Epithelial cell of proximal tubule (primary cell): ENCODE measurements at regions not wholly inside any gene's neighbourhood (a gene's known extent, or its start where the extent isn't known, plus 50 kb on each side); places are given as distances from the start of the nearest gene placed in this dataset.

ENCODE experiments used
- DNase-seq: peaks from one replicate; pipeline ENCODE4 v3.0.0-alpha.2; 2011; ENCODE audit warnings: low read depth
- H3K4me3 ChIP-seq: 2 replicates; pipeline ENCODE4 v1.5.1; 2011; ENCODE audit warnings: low read depth, mild to moderate bottlenecking, low read length
- TF ChIP-seq, protein P1 (sequence below): conservative IDR thresholded peaks from 2 replicates; pipeline ENCODE4 v1.5.1; 2012; ENCODE audit warnings: low read depth, mild to moderate bottlenecking, low read length

DNA sequence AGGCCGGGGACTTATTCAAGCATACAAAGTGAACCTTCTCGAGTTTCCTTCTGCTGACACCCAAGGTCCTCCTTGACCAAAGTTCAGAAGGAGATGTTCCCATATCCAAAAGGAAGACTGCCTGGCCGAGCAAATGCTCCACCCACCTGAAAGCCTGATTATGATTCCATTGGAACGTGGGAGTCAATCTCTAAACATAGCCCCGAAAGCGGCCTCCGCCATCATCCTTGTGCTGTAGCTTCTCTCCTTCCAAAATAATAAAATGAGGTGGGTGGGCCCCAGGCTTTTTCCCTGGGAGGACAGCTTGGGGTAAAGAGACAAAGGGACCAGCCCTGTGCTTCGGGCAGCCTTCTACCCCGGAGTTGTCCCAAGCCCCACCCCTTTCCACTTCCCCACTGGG lies 355.6 kb upstream of the SLC30A5 start:
- no peak for DNase-seq
- H3K4me3 ChIP-seq, result no peak overlapping the region
- TF ChIP-seq, protein P1, sequence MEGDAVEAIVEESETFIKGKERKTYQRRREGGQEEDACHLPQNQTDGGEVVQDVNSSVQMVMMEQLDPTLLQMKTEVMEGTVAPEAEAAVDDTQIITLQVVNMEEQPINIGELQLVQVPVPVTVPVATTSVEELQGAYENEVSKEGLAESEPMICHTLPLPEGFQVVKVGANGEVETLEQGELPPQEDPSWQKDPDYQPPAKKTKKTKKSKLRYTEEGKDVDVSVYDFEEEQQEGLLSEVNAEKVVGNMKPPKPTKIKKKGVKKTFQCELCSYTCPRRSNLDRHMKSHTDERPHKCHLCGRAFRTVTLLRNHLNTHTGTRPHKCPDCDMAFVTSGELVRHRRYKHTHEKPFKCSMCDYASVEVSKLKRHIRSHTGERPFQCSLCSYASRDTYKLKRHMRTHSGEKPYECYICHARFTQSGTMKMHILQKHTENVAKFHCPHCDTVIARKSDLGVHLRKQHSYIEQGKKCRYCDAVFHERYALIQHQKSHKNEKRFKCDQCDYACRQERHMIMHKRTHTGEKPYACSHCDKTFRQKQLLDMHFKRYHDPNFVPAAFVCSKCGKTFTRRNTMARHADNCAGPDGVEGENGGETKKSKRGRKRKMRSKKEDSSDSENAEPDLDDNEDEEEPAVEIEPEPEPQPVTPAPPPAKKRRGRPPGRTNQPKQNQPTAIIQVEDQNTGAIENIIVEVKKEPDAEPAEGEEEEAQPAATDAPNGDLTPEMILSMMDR, result no peak

DNA sequence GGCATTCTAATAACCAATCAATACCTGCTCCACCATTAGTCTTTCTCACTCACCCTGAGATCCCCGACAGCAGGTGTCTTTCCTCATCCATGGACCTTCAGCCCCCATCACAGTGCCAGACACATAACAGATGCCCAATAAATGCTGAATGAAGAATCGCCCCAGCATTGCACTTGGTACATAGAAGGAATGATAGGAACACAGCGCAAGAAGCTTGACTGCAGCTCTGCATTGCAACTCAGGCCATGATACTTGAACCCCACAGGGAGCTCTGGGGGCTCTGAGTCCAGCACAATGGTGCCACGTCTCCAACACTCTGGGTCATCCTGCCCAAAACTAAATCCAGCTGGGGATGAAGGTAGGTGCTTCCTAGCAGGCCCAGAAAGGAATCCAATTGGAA lies 355.0 kb upstream of the SLC30A5 start:
- no peak for DNase-seq
- TF ChIP-seq, protein P1, result no peak
- no peak overlapping the region for H3K4me3 ChIP-seq

DNA sequence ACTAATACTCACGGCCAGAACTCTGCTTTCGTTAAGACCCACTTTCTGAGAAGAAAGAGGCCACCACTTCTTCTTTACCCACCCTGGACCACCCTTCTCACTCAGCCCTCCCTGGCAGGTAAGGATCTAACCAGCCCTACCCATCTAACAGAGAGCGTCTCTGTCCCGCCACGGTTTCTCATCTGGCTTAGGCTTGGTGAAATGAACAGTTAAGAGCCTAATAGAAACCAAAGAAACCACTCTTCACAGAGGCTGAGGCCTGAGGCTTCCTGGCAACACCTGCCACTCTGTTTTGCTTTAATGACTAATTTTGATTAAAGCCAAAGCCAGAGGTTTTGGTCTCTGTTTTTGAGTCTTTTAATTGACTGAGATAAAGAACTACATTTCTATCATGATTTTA lies 354.1 kb upstream of the SLC30A5 start:
- no peak overlapping the region for H3K4me3 ChIP-seq
- DNase-seq, result no peak
- TF ChIP-seq, protein P1, result no peak

DNA sequence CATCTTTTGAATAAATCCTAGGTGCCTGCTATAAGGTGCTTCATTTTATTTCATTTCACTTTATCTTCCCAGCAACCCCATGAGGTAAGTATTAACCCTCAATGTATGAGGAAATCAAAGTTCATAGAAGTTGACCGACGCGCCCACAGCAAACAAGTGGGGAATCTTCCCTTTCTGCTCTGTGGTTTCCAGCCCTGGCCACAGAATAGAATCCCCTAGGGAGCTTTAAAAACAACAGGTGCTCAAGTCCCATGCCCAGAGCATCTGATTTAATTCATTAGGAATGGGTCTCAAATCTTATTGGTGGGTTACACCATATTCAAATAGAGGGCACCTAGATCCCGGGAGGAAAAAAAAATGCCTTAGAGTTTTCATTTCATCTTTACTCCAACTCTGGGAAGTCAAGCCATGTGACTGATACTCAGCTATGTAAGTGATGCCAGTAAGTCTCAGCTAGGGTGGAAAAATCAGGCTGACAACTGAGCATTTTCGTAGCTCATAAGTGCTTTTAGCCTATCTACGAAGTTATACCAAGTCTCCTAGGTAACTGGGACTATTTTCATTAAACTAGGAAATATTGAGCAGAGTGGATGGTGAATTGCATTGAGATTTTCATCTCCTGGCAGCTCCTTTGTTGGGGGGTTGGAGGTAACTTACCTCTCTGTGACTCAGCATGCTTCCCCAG lies 353.4 kb upstream of the SLC30A5 start:
- H3K4me3 ChIP-seq, result no peak overlapping the region
- no peak for DNase-seq
- TF ChIP-seq, protein P1, result no peak

DNA sequence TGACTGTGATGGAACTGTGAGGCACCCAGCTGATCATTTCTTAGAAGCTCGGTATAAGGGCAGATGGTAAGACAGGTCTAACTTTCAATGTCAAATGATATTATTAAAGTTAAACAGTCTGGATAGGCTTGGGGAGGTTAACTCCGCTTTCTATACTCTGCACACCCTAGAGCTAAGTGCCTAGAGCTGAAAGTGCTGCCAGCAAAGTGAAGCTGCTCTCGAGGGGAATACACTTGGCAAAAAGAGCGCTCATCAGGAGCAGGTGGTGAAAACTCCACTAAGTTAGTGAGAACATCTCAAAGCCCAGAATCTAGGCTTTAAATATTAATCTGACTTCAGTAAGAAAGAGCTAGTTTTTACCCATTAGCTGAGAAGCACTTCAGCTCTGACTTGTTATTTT lies 349.6 kb upstream of the SLC30A5 start:
- TF ChIP-seq, protein P1, result no peak
- H3K4me3 ChIP-seq, result no peak overlapping the region
- no peak for DNase-seq

DNA sequence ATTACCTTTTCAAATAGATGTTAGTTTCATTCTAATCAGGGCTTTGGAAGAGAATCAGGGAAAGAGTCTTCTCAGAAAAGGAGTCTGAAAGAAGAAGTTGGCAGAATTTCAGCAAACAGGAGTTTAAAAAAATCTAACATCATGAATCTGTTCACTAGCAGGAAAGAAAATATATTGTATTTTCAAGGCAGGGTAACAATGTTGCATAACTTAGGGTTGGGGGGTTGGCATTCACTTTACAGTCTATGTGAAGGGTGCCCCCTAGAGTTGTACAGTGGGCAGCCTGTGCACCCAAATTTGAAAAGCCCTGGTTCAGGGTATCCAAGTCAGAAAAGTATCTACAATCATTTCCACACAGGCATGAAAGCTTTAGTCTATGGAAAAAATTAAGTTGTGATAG lies 348.4 kb upstream of the SLC30A5 start:
- TF ChIP-seq, protein P1, result peak; percentile 74
- H3K4me3 ChIP-seq, result no peak overlapping the region
- DNase-seq, result no peak

DNA sequence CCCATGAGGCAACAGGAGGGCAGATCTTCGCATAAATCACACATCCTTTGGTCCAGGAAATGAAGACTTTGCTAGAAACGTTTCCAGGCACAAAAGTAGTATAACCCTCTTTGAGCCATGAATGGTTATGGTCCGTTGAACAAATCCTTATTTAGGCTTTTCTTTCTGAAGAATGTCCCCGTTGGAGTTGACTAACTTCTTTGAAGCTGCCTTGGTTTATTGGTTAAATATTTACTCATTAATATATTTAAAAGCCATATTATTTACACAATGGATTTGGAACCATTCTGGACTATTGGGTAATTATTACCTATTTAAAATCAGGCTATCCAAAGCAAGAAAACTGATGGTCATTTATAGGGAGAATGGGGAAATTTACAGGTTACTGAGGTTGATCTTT lies 347.6 kb upstream of the SLC30A5 start:
- TF ChIP-seq, protein P1, result no peak
- H3K4me3 ChIP-seq, result peak overlapping the region; percentile 2
- peak; percentile 91 for DNase-seq
